Erythroblast (primary cell): ENCODE measurements at regions not wholly inside any gene's neighbourhood (a gene's known extent, or its start where the extent isn't known, plus 50 kb on each side); places are given as distances from the start of the nearest gene placed in this dataset.

Experiments
- GATA1 ChIP-seq: IDR thresholded peaks from 2 replicates; pipeline ENCODE4 v1.6.1; 2011; ENCODE audit warnings: low read depth, mild to moderate bottlenecking, control low read depth, low read length, moderate library complexity
- POLR2A ChIP-seq: IDR thresholded peaks from 2 replicates; pipeline ENCODE4 v1.6.1; 2011; ENCODE audit warnings: mild to moderate bottlenecking, low read length

DNA sequence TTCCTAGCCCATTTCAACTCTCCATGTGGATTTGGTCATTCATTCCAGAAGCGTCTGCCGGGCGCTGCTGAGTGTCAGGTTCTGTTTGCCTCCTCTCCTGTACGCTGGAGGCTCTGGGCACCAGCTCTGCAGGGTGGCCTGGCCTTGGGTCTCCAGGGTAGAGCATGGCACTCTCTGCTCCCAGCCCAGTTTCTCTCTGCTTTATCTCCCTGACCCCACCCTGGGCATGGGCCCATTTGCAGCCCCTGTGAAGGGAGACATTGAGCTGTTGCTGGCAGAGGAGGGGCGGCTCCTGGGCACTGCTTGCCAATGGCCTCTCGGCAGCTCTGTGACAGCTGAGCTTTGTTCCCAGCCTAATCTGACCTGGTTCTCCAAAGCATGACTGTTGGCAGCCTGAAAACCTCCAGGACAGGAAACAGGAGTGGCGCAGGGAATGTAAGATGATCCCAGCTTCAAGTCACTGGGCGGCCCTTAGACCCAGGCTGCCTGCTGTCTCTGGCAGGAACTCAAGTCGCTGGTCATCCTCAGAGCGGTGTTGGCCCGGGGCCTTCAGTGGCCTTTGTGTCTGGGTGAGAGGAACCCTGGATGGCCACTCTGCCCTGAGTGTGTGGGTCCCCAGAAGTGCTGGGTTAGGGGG lies 146.8 kb downstream of the SEC14L1 start:
- TF ChIP-seq POLR2A (no peak), GATA1 (no peak)
